ENCODE measurements at regions not wholly inside any gene's neighbourhood (a gene's known extent, or its start where the extent isn't known, plus 50 kb on each side); places are given as distances from the start of the nearest gene placed in this dataset.

- TF ChIP-seq CTCF (IDR thresholded peaks at IDR 0.05; ENCODE audit: low read length) (no peak), EZH2 (IDR thresholded peaks at IDR 0.05; ENCODE audit: borderline replicate concordance, low read length) (no peak)
Observed at GRCh38 chr12:24222968-24223367, 273.5 kb upstream of the SOX5 start.
